Adipocyte (in vitro differentiated cells): ENCODE measurements at regions not wholly inside any gene's neighbourhood (a gene's known extent, or its start where the extent isn't known, plus 50 kb on each side); places are given as distances from the start of the nearest gene placed in this dataset.

Source experiments
- DNase-seq: peaks from one replicate; pipeline ENCODE4 v3.0.0-alpha.2; 2015; ENCODE audit warnings: low read depth
- H3K27me3 ChIP-seq: replicated peaks from 2 replicates; pipeline ENCODE4 v1.7.0; 2013; ENCODE audit warnings: mild to moderate bottlenecking, low read length, moderate library complexity; ENCODE audit not compliant: control insufficient read depth, insufficient read depth
- H3K36me3 ChIP-seq: 2 replicates; pipeline ENCODE4 v1.7.0; 2013; ENCODE audit warnings: low read length, mild to moderate bottlenecking, moderate library complexity; ENCODE audit not compliant: control insufficient read depth, insufficient read depth, severe bottlenecking
- H3K4me1 ChIP-seq: 2 replicates; pipeline ENCODE4 v1.7.0; 2013; ENCODE audit warnings: mild to moderate bottlenecking, low read length, moderate library complexity; ENCODE audit not compliant: control insufficient read depth, insufficient read depth
- H3K4me3 ChIP-seq: 2 replicates; pipeline ENCODE4 v1.7.0; 2013; ENCODE audit warnings: mild to moderate bottlenecking, low read length, moderate library complexity
- H3K9ac ChIP-seq: 2 replicates; pipeline ENCODE4 v1.7.0; 2013; ENCODE audit warnings: mild to moderate bottlenecking, low read length, moderate library complexity
- H3K9me3 ChIP-seq: 2 replicates; pipeline ENCODE4 v1.7.0; 2013; ENCODE audit warnings: mild to moderate bottlenecking, low read length, moderate library complexity; ENCODE audit not compliant: control insufficient read depth

GRCh38 chr22:49263101-49263500 lies 564.6 kb downstream of the BRD1 start:
- no peak for DNase-seq
- Histone ChIP-seq H3K9me3 (no peaks in the 10 kb centered on the region), H3K4me3 (no peak overlapping the region), H3K9ac (no peak overlapping the region), H3K27me3 (no peaks in the 10 kb centered on the region), H3K36me3 (no peaks in the 10 kb centered on the region), H3K4me1 (no peaks in the 10 kb centered on the region)

GRCh38 chr22:49262167-49262566 lies 565.5 kb downstream of the BRD1 start:
- Histone ChIP-seq H3K4me1 (no peaks in the 10 kb centered on the region), H3K36me3 (no peaks in the 10 kb centered on the region), H3K9me3 (no peaks in the 10 kb centered on the region), H3K4me3 (no peak overlapping the region), H3K9ac (no peak overlapping the region), H3K27me3 (no peaks in the 10 kb centered on the region)
- no peak for DNase-seq

GRCh38 chr22:49261616-49262015 lies 566.1 kb downstream of the BRD1 start:
- H3K36me3 ChIP-seq, result no peaks in the 10 kb centered on the region
- no peaks in the 10 kb centered on the region for H3K9me3 ChIP-seq
- H3K27me3 ChIP-seq, result no peaks in the 10 kb centered on the region
- H3K4me3 ChIP-seq, result no peak overlapping the region
- no peak for DNase-seq
- H3K9ac ChIP-seq, result no peak overlapping the region
- no peaks in the 10 kb centered on the region for H3K4me1 ChIP-seq

DNA sequence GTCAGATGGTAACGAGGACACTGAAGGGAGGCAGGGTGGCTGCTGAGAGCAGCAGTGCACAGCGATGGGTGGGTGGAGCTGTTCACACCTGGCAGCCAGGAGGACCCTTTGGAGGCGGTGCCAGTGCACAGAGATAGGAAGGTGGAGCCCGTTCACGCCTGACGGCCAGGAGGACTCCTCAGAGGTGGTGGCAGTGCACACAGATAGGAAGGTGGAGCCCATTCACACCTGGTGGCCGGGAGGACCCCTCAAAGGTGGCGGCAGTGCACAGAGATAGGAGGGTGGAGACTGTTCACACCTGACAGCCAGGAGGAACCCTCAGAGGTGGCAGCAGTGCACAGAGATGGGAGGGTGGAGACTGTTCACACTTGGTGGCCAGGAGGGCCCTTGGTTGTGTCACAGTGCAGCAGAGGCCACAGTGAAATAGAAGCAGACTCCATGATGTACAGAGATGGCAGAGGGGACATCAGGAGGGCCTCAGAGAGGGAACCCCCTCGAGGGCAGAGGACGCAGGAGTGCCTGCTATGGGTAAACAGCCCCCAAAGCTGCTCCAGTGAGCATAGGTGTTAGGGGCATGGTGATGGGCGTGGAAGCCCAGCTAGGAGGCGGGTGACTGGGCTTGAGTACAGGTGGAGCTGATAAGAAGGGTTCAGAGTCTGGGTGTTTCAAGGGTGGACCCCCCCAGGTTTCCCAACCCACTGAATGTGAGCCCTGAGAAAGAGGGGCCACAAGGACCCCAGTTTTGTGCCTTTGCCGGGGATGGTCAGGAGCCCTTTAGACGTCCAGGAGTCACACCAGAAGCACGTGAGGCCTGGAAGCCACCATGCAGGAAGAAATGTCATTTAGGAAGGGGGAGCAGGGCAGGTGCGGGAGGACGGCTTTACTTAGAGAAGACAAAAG lies 566.7 kb downstream of the BRD1 start:
- Histone ChIP-seq H3K36me3 (no peaks in the 10 kb centered on the region), H3K9me3 (no peaks in the 10 kb centered on the region), H3K4me1 (no peaks in the 10 kb centered on the region), H3K9ac (no peak overlapping the region), H3K27me3 (no peaks in the 10 kb centered on the region), H3K4me3 (no peak overlapping the region)
- no peak for DNase-seq

DNA sequence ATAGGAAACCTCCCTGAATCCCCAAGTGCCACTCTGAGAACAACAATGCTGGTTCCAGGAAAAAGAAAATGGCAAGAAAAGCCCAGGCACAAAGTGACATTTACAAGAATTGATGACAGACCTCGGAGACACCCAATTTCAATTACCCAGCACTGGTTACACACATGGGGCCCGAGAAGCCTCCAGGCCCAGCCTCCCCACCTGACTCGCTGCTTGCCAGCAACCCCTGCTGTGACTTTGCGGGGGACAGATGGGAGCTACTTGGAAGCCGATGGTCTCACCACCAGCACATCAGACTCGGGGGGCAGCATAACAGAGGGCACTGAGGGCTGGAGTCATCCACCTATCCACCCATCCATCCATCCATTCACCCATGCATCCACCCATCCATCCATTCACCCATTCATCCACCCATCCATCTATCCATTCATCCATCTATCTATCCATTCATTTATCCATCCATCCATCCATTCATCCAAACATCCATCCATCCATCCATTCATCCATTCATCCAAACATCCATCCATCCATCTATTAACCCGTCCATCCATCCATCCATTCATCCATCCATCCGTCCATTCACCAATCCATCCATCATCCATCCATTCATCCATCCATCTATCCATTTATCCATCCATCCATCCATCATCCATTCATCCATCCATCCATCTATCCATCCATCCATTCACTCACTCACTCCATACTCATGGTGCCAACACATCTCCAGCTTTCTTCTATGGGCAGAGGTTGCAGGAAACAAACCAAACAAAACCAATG lies 567.6 kb downstream of the BRD1 start:
- no peaks in the 10 kb centered on the region for H3K27me3 ChIP-seq
- H3K4me3 ChIP-seq, result no peak overlapping the region
- no peak overlapping the region for H3K9ac ChIP-seq
- no peak for DNase-seq
- H3K36me3 ChIP-seq, result no peaks in the 10 kb centered on the region
- no peaks in the 10 kb centered on the region for H3K4me1 ChIP-seq
- H3K9me3 ChIP-seq, result no peaks in the 10 kb centered on the region

DNA sequence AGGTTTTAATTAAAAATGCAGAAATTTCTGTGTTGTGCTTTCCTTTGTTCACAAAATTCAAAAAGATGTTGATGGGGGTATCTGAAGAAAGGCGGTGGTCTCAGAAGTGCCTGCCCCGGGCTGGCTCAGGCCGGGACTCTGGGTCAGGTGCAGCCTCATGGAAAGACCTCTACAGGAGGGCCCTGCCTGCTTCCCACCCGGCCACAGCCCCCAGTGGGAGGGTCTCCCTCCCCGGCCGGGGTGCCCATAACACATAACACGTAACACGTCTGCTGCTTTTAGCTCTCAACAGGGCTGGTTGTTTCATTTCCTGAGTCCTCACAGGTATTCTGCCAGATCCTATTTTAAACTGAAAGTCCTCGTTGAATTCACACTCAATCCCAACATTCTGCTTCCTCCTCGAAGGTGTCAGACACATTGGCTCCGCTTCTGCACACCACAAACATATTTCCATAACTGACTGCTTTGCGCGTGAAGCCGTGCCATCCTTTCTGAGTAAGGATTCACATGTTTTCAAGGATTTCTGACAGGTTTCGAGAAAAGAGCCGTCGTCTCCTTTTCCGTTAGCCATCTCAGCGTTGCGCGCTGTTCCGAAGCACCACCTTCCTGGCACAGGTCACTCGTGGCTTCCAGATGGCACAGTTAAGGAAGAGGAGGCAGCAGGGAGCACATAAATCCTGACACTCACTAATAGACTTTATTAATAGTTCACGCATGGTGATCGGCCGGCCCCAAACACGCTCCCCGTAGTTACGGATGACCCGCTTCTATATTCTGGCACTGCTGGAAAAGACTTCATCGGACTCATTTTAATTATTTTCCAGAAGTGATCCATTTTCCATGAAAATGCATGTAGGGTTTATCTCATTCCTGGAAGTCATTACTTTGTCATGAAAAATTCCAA lies 569.3 kb downstream of the BRD1 start:
- no peak for DNase-seq
- H3K4me3 ChIP-seq, result no peak overlapping the region
- no peaks in the 10 kb centered on the region for H3K4me1 ChIP-seq
- H3K9me3 ChIP-seq, result no peaks in the 10 kb centered on the region
- no peaks in the 10 kb centered on the region for H3K36me3 ChIP-seq
- H3K9ac ChIP-seq, result no peak overlapping the region
- H3K27me3 ChIP-seq, result no peaks in the 10 kb centered on the region

DNA sequence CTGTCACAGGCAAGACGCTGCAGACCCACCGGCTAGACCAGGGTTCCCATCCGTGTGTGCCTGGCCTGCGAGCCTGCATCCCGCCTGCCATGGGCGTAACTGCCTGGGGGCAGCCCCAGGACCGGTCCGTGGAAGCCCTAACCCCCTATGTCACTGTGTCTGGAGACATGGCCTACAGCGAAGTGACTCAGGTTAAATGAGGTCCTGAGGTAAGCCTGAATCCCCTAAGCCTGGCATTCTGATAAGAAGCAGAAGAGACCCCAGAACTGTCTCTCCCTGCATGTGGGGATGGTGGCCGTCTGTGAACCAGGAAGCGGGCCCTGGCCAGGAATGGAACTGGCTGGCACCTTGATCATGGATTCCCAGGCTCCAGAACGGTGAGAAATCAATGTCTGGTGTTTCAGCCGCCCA lies 570.1 kb downstream of the BRD1 start:
- no peaks in the 10 kb centered on the region for H3K4me1 ChIP-seq
- no peak overlapping the region for H3K9ac ChIP-seq
- H3K4me3 ChIP-seq, result no peak overlapping the region
- H3K9me3 ChIP-seq, result no peaks in the 10 kb centered on the region
- no peaks in the 10 kb centered on the region for H3K36me3 ChIP-seq
- no peaks in the 10 kb centered on the region for H3K27me3 ChIP-seq
- DNase-seq, result no peak

DNA sequence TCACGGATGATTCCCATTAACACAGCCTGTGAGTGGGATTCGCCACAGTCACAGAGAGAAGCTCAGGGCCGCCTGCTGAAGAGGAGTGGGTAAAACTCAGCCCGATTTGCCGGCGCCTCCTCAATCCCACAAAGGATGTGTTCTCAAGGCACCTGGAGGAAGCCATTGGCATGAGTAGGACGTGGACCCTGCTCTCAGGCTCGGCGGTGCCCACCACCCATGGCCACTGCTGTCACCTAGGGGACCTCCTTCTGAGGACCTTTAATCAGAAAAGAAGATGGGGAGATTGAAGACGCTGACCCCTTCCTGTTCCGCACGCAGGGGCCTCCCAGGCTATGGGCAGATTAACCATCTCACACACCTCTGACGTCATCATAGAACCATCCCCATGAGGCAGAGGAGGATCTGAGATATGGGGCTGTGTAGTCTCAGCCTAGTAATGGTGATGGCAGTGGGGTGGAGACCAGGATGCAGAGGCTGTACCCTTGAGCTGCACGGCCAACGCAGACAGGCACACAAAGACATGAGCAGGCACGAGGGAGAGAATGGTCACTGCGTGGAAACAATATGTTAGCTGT lies 571.8 kb downstream of the BRD1 start:
- no peak overlapping the region for H3K4me3 ChIP-seq
- H3K36me3 ChIP-seq, result no peaks in the 10 kb centered on the region
- no peaks in the 10 kb centered on the region for H3K4me1 ChIP-seq
- H3K9ac ChIP-seq, result no peak overlapping the region
- H3K27me3 ChIP-seq, result no peaks in the 10 kb centered on the region
- H3K9me3 ChIP-seq, result no peaks in the 10 kb centered on the region
- DNase-seq, result no peak

DNA sequence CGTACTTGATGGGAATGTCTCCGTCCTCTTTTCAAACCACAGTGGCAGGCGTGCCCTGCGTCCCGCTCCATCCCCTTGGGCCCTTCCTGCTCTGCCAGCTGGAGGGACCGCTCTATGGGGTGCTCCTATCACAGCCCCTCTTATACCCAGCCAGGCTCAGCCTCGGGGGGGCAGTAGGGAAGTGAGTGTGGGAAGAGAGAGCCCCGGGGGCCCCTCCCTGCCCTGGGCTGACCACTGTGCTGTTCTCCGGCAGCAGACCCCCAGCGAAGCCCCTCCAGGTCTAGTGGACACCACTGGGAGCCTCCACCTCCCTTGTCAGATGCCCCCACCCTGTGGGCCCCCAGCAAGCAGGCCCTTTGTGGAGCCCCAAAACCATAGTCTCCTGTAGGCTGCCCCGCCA lies 572.5 kb downstream of the BRD1 start:
- Histone ChIP-seq H3K27me3 (no peaks in the 10 kb centered on the region), H3K4me3 (no peak overlapping the region), H3K9ac (no peak overlapping the region), H3K4me1 (no peaks in the 10 kb centered on the region), H3K36me3 (no peaks in the 10 kb centered on the region), H3K9me3 (no peaks in the 10 kb centered on the region)
- no peak for DNase-seq

DNA sequence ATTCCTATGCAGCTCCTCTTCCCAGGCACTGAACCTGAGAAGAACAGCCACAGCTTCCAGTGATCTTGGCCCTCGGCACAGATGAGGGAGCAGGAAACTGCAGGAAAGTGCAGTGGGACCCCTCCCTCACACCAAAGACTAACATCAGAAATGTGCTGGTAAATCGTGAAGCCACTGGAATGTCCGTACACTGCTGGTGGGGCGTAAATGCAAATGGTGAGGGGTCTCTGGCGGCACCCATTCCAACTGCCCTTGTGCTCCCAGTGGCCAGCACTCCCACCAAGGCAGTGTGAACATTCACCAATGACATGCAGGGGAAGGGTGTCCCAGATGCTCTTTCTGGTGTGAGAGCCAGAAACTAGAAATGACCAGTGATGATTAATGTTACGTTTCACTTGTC lies 574.0 kb downstream of the BRD1 start:
- Histone ChIP-seq H3K36me3 (no peaks in the 10 kb centered on the region), H3K9me3 (no peaks in the 10 kb centered on the region), H3K27me3 (no peaks in the 10 kb centered on the region), H3K4me1 (no peaks in the 10 kb centered on the region), H3K9ac (no peak overlapping the region), H3K4me3 (no peak overlapping the region)
- no peak for DNase-seq
